Activated B cell treated with CpG ODN at 0.5 μM for 24 hours (primary cell): ENCODE measurements at regions not wholly inside any gene's neighbourhood (a gene's known extent, or its start where the extent isn't known, plus 50 kb on each side); places are given as distances from the start of the nearest gene placed in this dataset.

Experiments
- ATAC-seq: fragments of 200-7000 bp; cut with Tn5 transposase; one replicate; pipeline ENCODE4 v1.10.0; 2021; ENCODE audit warnings: low read depth, mild to moderate bottlenecking, moderate library complexity
- CTCF ChIA-PET: fragments of 350-600 bp; sonication (Branson Sonifier 250); formaldehyde crosslinking; loops from one replicate; lab custom pipeline; 2021; ENCODE audit warnings: antibody characterized with exemption; lab: Charles Lee
- POLR2A ChIA-PET: fragments of 350-600 bp; sonication (Branson Sonifier 250); formaldehyde crosslinking; loops from one replicate; lab custom pipeline; 2021; ENCODE audit warnings: antibody characterized with exemption; lab: Charles Lee
- DNase-seq: peaks from one replicate; pipeline ENCODE4 v3.0.0; 2022
- H3K27ac Mint-ChIP-seq: one replicate; pipeline ENCODE4 v1.8.0; 2020; ENCODE audit warnings: mixed read lengths
- H3K27me3 Mint-ChIP-seq: one replicate; pipeline ENCODE4 v1.8.0; 2021; ENCODE audit warnings: mixed read lengths
- H3K36me3 Mint-ChIP-seq: one replicate; pipeline ENCODE4 v1.8.0; 2021; ENCODE audit warnings: low read depth, mixed read lengths
- H3K4me1 Mint-ChIP-seq: one replicate; pipeline ENCODE4 v1.8.0; 2021; ENCODE audit warnings: mixed read lengths
- H3K4me3 Mint-ChIP-seq: one replicate; pipeline ENCODE4 v1.8.0; 2020; ENCODE audit warnings: mild to moderate bottlenecking, mixed read lengths
- H3K9me3 Mint-ChIP-seq: one replicate; pipeline ENCODE4 v1.8.0; 2020; ENCODE audit warnings: mixed read lengths
- CTCF ChIP-seq: fragments of 200-600 bp; IDR thresholded peaks from one replicate; pipeline ENCODE4 v1.8.0; 2022; ENCODE audit warnings: antibody characterized with exemption, mild to moderate bottlenecking
- intact Hi-C: fragments of 100-400 bp; cut with micrococcal nuclease; formaldehyde crosslinking; loops from one replicate; pipeline ENCODE4 v1.15.1; 2024

GRCh38 chr1:184805667-184806295, 51.1 kb upstream of the EDEM3 start:
- H3K36me3 Mint-ChIP-seq: peaks cover 6% of the 10 kb centered on the region
- CTCF ChIA-PET: interaction anchor here (0.6 to 5.3 kb wide), 36 partner anchors 8 to 1569 kb away, joined by 3 to 198 read pairs (median 4); partner anchors contain the start of genes NIBAN1 and TPR
- peaks cover 13% of the 10 kb centered on the region for H3K4me1 Mint-ChIP-seq
- no peak overlapping the region for H3K4me3 Mint-ChIP-seq
- peak overlapping the region; percentile 48 for H3K27ac Mint-ChIP-seq
- TF ChIP-seq CTCF: peak; percentile 82
- POLR2A ChIA-PET: interaction anchor here (0.6 to 1.4 kb wide), 5 partner anchors 22 to 864 kb away, joined by 3 to 17 read pairs (median 4); partner anchors contain the start of gene NIBAN1
- H3K9me3 Mint-ChIP-seq: no peaks in the 10 kb centered on the region
- intact Hi-C loops: loop anchor here (1.0 to 5.0 kb wide), 7 partner anchors 51 to 1407 kb away; partner anchors contain the start of gene EDEM3
- peak; percentile 62 for DNase-seq
- peak; percentile 93 for ATAC-seq
- H3K27me3 Mint-ChIP-seq: no peaks in the 10 kb centered on the region
